HG02885 (cell line): ENCODE measurements at regions not wholly inside any gene's neighbourhood (a gene's known extent, or its start where the extent isn't known, plus 50 kb on each side); places are given as distances from the start of the nearest gene placed in this dataset.
"Not testable (repeated sequence)": the region's sequence is repeated elsewhere in the genome, so short reads cannot be mapped to it uniquely, and the experiment has no call there.

Experiments used
- ATAC-seq: cut with Tn5 transposase; IDR thresholded peaks from one replicate; pipeline ENCODE4 v1.9.1; 2021; ENCODE audit warnings: mild to moderate bottlenecking; ENCODE audit not compliant: unreplicated experiment, poor library complexity

- ATAC-seq, result no peak
Observed at GRCh38 chr10:26952094-26952493, 91.3 kb upstream of the ABI1 start.

- no peak for ATAC-seq
Observed at GRCh38 chr10:26951650-26952049, 90.9 kb upstream of the ABI1 start.

GRCh38 chr10:26950934-26951333 is 90.2 kb upstream of the ABI1 start:
- ATAC-seq, result peak; percentile 68

GRCh38 chr10:26946102-26946811 is 85.5 kb upstream of the ABI1 start:
- ATAC-seq, result no peak

GRCh38 chr10:26944261-26944882 is 83.6 kb upstream of the ABI1 start:
- no peak for ATAC-seq

- no peak for ATAC-seq
Observed at GRCh38 chr10:26939962-26940354, 79.2 kb upstream of the ABI1 start.

GRCh38 chr10:26939290-26939961 is 78.7 kb upstream of the ABI1 start:
- no peak for ATAC-seq

- ATAC-seq, result no peak
Observed at GRCh38 chr10:26938578-26938977, 77.8 kb upstream of the ABI1 start.

GRCh38 chr10:26937371-26937770 is 76.6 kb upstream of the ABI1 start:
- no peak for ATAC-seq

GRCh38 chr10:26934190-26934589 is 73.4 kb upstream of the ABI1 start:
- ATAC-seq, result not testable (repeated sequence)

- ATAC-seq, result no peak
Observed at GRCh38 chr10:26932576-26932975, 71.8 kb upstream of the ABI1 start.

- peak; percentile 88 for ATAC-seq
Observed at GRCh38 chr10:26931223-26931622, 70.5 kb upstream of the ABI1 start.

- not testable (repeated sequence) for ATAC-seq
Observed at GRCh38 chr10:26922824-26923223, 62.1 kb upstream of the ABI1 start.

- not testable (repeated sequence) for ATAC-seq
Observed at GRCh38 chr10:26919156-26919860, 58.5 kb upstream of the ABI1 start.

- no peak for ATAC-seq
Observed at GRCh38 chr10:26914898-26915297, 54.1 kb upstream of the ABI1 start.

GRCh38 chr10:26911811-26912461 is 51.2 kb upstream of the ABI1 start:
- peak; percentile 90 for ATAC-seq
